Uterus (tissue), 3 donors: ENCODE measurements at regions not wholly inside any gene's neighbourhood (a gene's known extent, or its start where the extent isn't known, plus 50 kb on each side); places are given as distances from the start of the nearest gene placed in this dataset.

Source experiments
- DNase-seq, 2 donors: peaks; one replicate each; pipeline ENCODE4 v3.0.0-alpha.2; 2019 to 2020
- H3K27ac ChIP-seq, 2 donors: fragments of 200-600 bp; sonication (generic); 1 replicate in 1 of 2; 2 replicates in 1 of 2; pipeline ENCODE4 v1.5.1; 2016 to 2018
- H3K27me3 ChIP-seq, 2 donors: fragments of 200-600 bp; sonication (generic); one replicate each; pipeline ENCODE4 v1.5.1; 2018 to 2019; ENCODE audit warnings: control low read depth in 1 of 2
- H3K36me3 ChIP-seq, 2 donors: fragments of 200-600 bp; sonication (generic); one replicate each; pipeline ENCODE4 v1.5.1; 2019; ENCODE audit warnings: control low read depth in 1 of 2
- H3K4me1 ChIP-seq, 2 donors: fragments of 200-600 bp; sonication (generic); one replicate each; pipeline ENCODE4 v1.5.1; 2018 to 2019; ENCODE audit warnings: control low read depth in 1 of 2
- H3K4me3 ChIP-seq, 2 donors: fragments of 200-600 bp; sonication (generic); 1 replicate in 1 of 2; 2 replicates in 1 of 2; pipeline ENCODE4 v1.5.1; 2018 to 2019; ENCODE audit warnings: mild to moderate bottlenecking in 1 of 2
- H3K9me3 ChIP-seq, 2 donors: fragments of 200-600 bp; sonication (generic); one replicate each; pipeline ENCODE4 v1.5.1; 2019; ENCODE audit warnings: control low read depth in 1 of 2
- CTCF ChIP-seq, 4 experiments: fragments of 200-600 bp in 2 of 4; fragments of 450-650 bp in 2 of 4; sonication (generic) in 2 of 4; IDR thresholded peaks; one replicate each; pipeline ENCODE4 v1.5.1; 2016 to 2019; ENCODE audit warnings: antibody characterized with exemption in 4 of 4, mild to moderate bottlenecking in 2 of 4, moderate library complexity in 1 of 4
- POLR2A ChIP-seq, 2 donors: fragments of 450-650 bp; IDR thresholded peaks; one replicate each; pipeline ENCODE4 v1.6.1; 2016; ENCODE audit warnings: antibody characterized with exemption in 2 of 2, mild to moderate bottlenecking in 1 of 2, moderate library complexity in 1 of 2
- intact Hi-C: fragments of 100-400 bp; cut with DNase I; formaldehyde crosslinking; loops from one replicate; pipeline ENCODE4 v1.15.1; 2023; ENCODE audit warnings: low total_unique reads
- donor health status: DM: yes; HTN: yes; CAD: no.

GRCh38 chr3:81390796-81391195 lies 370.6 kb downstream of the GBE1 start:
- intact Hi-C loops: no loop called here
- H3K9me3 ChIP-seq: no peaks in the 10 kb centered on the region
- TF ChIP-seq CTCF (IDR thresholded peaks at IDR 0.05) (no peak), POLR2A (IDR thresholded peaks at IDR 0.05) (no peak)
- H3K4me3 ChIP-seq: no peak overlapping the region
- no peaks in the 10 kb centered on the region for H3K27me3 ChIP-seq
- H3K36me3 ChIP-seq: no peaks in the 10 kb centered on the region
- no peaks in the 10 kb centered on the region for H3K4me1 ChIP-seq
- no peak for DNase-seq
- H3K27ac ChIP-seq: no peak overlapping the region

GRCh38 chr3:81388191-81388590 lies 373.3 kb downstream of the GBE1 start:
- TF ChIP-seq CTCF (IDR thresholded peaks at IDR 0.05): no peak
- TF ChIP-seq POLR2A (IDR thresholded peaks at IDR 0.05): no peak
- intact Hi-C loops: no loop called here
- DNase-seq: no peak
- Histone ChIP-seq H3K4me3 (no peak overlapping the region), H3K27ac (no peak overlapping the region), H3K4me1 (no peaks in the 10 kb centered on the region), H3K36me3 (no peaks in the 10 kb centered on the region), H3K27me3 (no peaks in the 10 kb centered on the region), H3K9me3 (no peaks in the 10 kb centered on the region)

- Histone ChIP-seq H3K36me3 (no peaks in the 10 kb centered on the region), H3K9me3 (no peaks in the 10 kb centered on the region), H3K27me3 (no peaks in the 10 kb centered on the region), H3K27ac (no peak overlapping the region), H3K4me1 (no peaks in the 10 kb centered on the region), H3K4me3 (no peak overlapping the region)
- TF ChIP-seq POLR2A (IDR thresholded peaks at IDR 0.05): no peak
- no peak for TF ChIP-seq CTCF (IDR thresholded peaks at IDR 0.05)
- DNase-seq: no peak
- intact Hi-C loops: no loop called here
Observed at GRCh38 chr3:81382470-81382869, 379.0 kb downstream of the GBE1 start.

GRCh38 chr3:81380234-81380633 lies 381.2 kb downstream of the GBE1 start:
- no peaks in the 10 kb centered on the region for H3K27me3 ChIP-seq
- intact Hi-C loops: no loop called here
- no peak for DNase-seq
- no peaks in the 10 kb centered on the region for H3K9me3 ChIP-seq
- H3K36me3 ChIP-seq: no peaks in the 10 kb centered on the region
- H3K4me1 ChIP-seq: no peaks in the 10 kb centered on the region
- no peak overlapping the region for H3K27ac ChIP-seq
- H3K4me3 ChIP-seq: no peak overlapping the region
- no peak for TF ChIP-seq CTCF (IDR thresholded peaks at IDR 0.05)
- no peak for TF ChIP-seq POLR2A (IDR thresholded peaks at IDR 0.05)

GRCh38 chr3:81378552-81379293 lies 382.7 kb downstream of the GBE1 start:
- no peak for DNase-seq
- TF ChIP-seq POLR2A (IDR thresholded peaks at IDR 0.05) (no peak), CTCF (IDR thresholded peaks at IDR 0.05) (no peak)
- H3K36me3 ChIP-seq: no peaks in the 10 kb centered on the region
- no peaks in the 10 kb centered on the region for H3K27me3 ChIP-seq
- no peak overlapping the region for H3K27ac ChIP-seq
- H3K9me3 ChIP-seq: no peaks in the 10 kb centered on the region
- intact Hi-C loops: no loop called here
- no peak overlapping the region for H3K4me3 ChIP-seq
- H3K4me1 ChIP-seq: no peaks in the 10 kb centered on the region
